Psoas muscle (tissue), 7 donors: ENCODE measurements at regions not wholly inside any gene's neighbourhood (a gene's known extent, or its start where the extent isn't known, plus 50 kb on each side); places are given as distances from the start of the nearest gene placed in this dataset.

Source experiments
- ATAC-seq, 4 donors: fragments of 200-7000 bp; cut with Tn5 transposase; one replicate each; pipeline ENCODE4 v1.9.1; 2020; ENCODE audit warnings: moderate library complexity in 3 of 4, mild to moderate bottlenecking in 2 of 4
- DNase-seq, 2 donors: peaks; one replicate each; pipeline ENCODE4 v3.0.0-alpha.2; 2020
- H3K27ac ChIP-seq: fragments of 200-600 bp; one replicate; pipeline ENCODE4 v1.8.0; 2022
- H3K27me3 ChIP-seq, 3 donors: fragments of 200-600 bp in 1 of 3; one replicate each; pipeline versions ENCODE4 v1.6.1 to v1.8.0; 2013 to 2022; ENCODE audit warnings: low read length in 2 of 3, mild to moderate bottlenecking in 2 of 3, moderate library complexity in 1 of 3; ENCODE audit not compliant: insufficient read depth in 3 of 3
- H3K36me3 ChIP-seq, 2 donors: fragments of 200-600 bp in 1 of 2; one replicate each; pipeline versions ENCODE4 v1.6.1 to v1.8.0; 2013 to 2022; ENCODE audit warnings: low read depth in 1 of 2, mild to moderate bottlenecking in 1 of 2, moderate library complexity in 1 of 2; ENCODE audit not compliant: insufficient read depth in 1 of 2
- H3K4me1 ChIP-seq: fragments of 200-600 bp; one replicate; pipeline ENCODE4 v1.8.0; 2022
- H3K4me3 ChIP-seq: fragments of 200-600 bp; one replicate; pipeline ENCODE4 v1.8.0; 2022; ENCODE audit warnings: mild to moderate bottlenecking
- H3K9me3 ChIP-seq: fragments of 200-600 bp; one replicate; pipeline ENCODE4 v1.8.0; 2022
- CTCF ChIP-seq: fragments of 200-600 bp; IDR thresholded peaks from one replicate; pipeline ENCODE4 v1.8.0; 2022; ENCODE audit warnings: antibody characterized with exemption
- WGBS, 3 donors: extraction: QIAGEN DNeasy Blood & Tissue Kit; methylation state at CpG; one replicate each; pipeline versions ENCODE4 v1.1.6 to v1.1.7; 2013; 5-methylcytosine and 5-hydroxymethylcytosine counted together
- intact Hi-C, 2 donors: fragments of 100-400 bp; cut with DNase I; formaldehyde crosslinking; loops; one replicate each; pipeline versions ENCODE4 v1.11.0 to v1.14.2; 2022
- donor health status: healthy with polysubstance abuse.
- donor health status: DM: no; HTN: no; CAD: no; lungs with moderate emphysema.
- donor health status: Bipolar disorder and iron deficiency.
- donor health status: healthy.
- donor health status: DM: yes; HTN: yes; CAD: no.
- donor health status: DM: no; HTN: no; CAD: no.
- donor health status: DM: yes; HTN: yes; CAD: no.

- no peak for TF ChIP-seq CTCF
- 95 to 97% (median 97%) methylated on average over 3 of the region's 3 CpGs for WGBS, 3 donors
- ATAC-seq (no peak), DNase-seq (no peak)
- Histone ChIP-seq H3K9me3 (no peaks in the 10 kb centered on the region), H3K27me3 (no peaks in the 10 kb centered on the region), H3K4me1 (no peaks in the 10 kb centered on the region), H3K27ac (no peak overlapping the region), H3K36me3 (no peaks in the 10 kb centered on the region), H3K4me3 (no peak overlapping the region)
- intact Hi-C loops = no loop called here
Observed at GRCh38 chr3:174465177-174465576, 394.0 kb upstream of the NAALADL2 start.

GRCh38 chr3:174466471-174467054 lies 392.6 kb upstream of the NAALADL2 start:
- DNase-seq = no peak
- no peak for TF ChIP-seq CTCF
- Histone ChIP-seq H3K27ac (no peak overlapping the region), H3K4me1 (no peaks in the 10 kb centered on the region), H3K36me3 (no peaks in the 10 kb centered on the region), H3K27me3 (no peaks in the 10 kb centered on the region), H3K9me3 (no peaks in the 10 kb centered on the region), H3K4me3 (no peak overlapping the region)
- ATAC-seq = no peak
- intact Hi-C loops = no loop called here
- 65 to 66% (median 65%) methylated on average over 4 of the region's 4 CpGs for WGBS, 3 donors

- Histone ChIP-seq H3K27me3 (no peaks in the 10 kb centered on the region), H3K36me3 (no peaks in the 10 kb centered on the region), H3K4me1 (no peaks in the 10 kb centered on the region), H3K9me3 (no peaks in the 10 kb centered on the region), H3K4me3 (no peak overlapping the region), H3K27ac (no peak overlapping the region)
- intact Hi-C loops = no loop called here
- no peak for TF ChIP-seq CTCF
- whole genome bisulfite sequencing, 3 donors = 39 to 93% (median 89%) methylated on average over 1 of the region's 1 CpG
- DNase-seq = no peak
- no peak for ATAC-seq
Observed at GRCh38 chr3:174477491-174477890, 381.6 kb upstream of the NAALADL2 start.

GRCh38 chr3:174480767-174481166 lies 378.4 kb upstream of the NAALADL2 start:
- Histone ChIP-seq H3K27ac (no peak overlapping the region), H3K4me3 (no peak overlapping the region), H3K27me3 (no peaks in the 10 kb centered on the region), H3K9me3 (no peaks in the 10 kb centered on the region), H3K4me1 (no peaks in the 10 kb centered on the region), H3K36me3 (no peaks in the 10 kb centered on the region)
- DNase-seq (no peak), ATAC-seq (no peak)
- intact Hi-C loops = no loop called here
- no peak for TF ChIP-seq CTCF
- 99 to 100% (median 100%) methylated on average over 2 of the region's 2 CpGs for WGBS, 3 donors

- WGBS, 3 donors = 95 to 100% (median 96%) methylated on average over 1 of the region's 1 CpG
- ATAC-seq (no peak), DNase-seq (no peak)
Observed at GRCh38 chr3:174482541-174482940, 376.6 kb upstream of the NAALADL2 start.

More at GRCh38 chr3:174482541-174482940, 376.6 kb upstream of the NAALADL2 start:
- H3K27me3 ChIP-seq = no peaks in the 10 kb centered on the region
- intact Hi-C loops = no loop called here
- no peaks in the 10 kb centered on the region for H3K4me1 ChIP-seq
- no peaks in the 10 kb centered on the region for H3K36me3 ChIP-seq
- no peak overlapping the region for H3K27ac ChIP-seq
- no peak overlapping the region for H3K4me3 ChIP-seq
- no peak for TF ChIP-seq CTCF
- no peaks in the 10 kb centered on the region for H3K9me3 ChIP-seq
